Heart left ventricle (tissue), 16 donors: ENCODE measurements at regions not wholly inside any gene's neighbourhood (a gene's known extent, or its start where the extent isn't known, plus 50 kb on each side); places are given as distances from the start of the nearest gene placed in this dataset.

Source experiments
- ATAC-seq, 4 donors: fragments of 200-7000 bp; cut with Tn5 transposase; one replicate each; pipeline ENCODE4 v1.9.1; 2020 to 2022; ENCODE audit warnings: moderate library complexity in 4 of 4, mild to moderate bottlenecking in 3 of 4, moderate number of reproducible peaks in 1 of 4
- DNase-seq, 5 donors: peaks; one replicate each; pipeline ENCODE4 v3.0.0-alpha.2; 2020
- H3K27ac ChIP-seq, 12 donors: fragments of 200-600 bp; sonication (generic) in 4 of 12; one replicate each; pipeline versions ENCODE4 v1.5.0 to v1.8.0; 2016 to 2022; ENCODE audit warnings: mild to moderate bottlenecking in 2 of 12
- H3K27me3 ChIP-seq, 9 donors: fragments of 200-600 bp; sonication (generic) in 2 of 9; one replicate each; pipeline versions ENCODE4 v1.5.1 to v1.8.0; 2016 to 2022; ENCODE audit warnings: mild to moderate bottlenecking in 3 of 9
- H3K36me3 ChIP-seq, 9 donors: fragments of 200-600 bp; sonication (generic) in 2 of 9; one replicate each; pipeline versions ENCODE4 v1.5.0 to v1.8.0; 2018 to 2022; ENCODE audit warnings: mild to moderate bottlenecking in 2 of 9
- H3K4me1 ChIP-seq, 12 donors: fragments of 200-600 bp; sonication (generic) in 4 of 12; one replicate each; pipeline versions ENCODE4 v1.5.0 to v1.8.0; 2016 to 2022; ENCODE audit warnings: mild to moderate bottlenecking in 3 of 12
- H3K4me3 ChIP-seq, 12 donors: fragments of 200-600 bp; sonication (generic) in 4 of 12; one replicate each; pipeline versions ENCODE4 v1.5.0 to v1.8.0; 2017 to 2022; ENCODE audit warnings: mild to moderate bottlenecking in 9 of 12, moderate library complexity in 4 of 12
- H3K9me3 ChIP-seq, 12 donors: fragments of 200-600 bp; sonication (generic) in 4 of 12; one replicate each; pipeline versions ENCODE4 v1.5.0 to v1.8.0; 2016 to 2022; ENCODE audit warnings: mild to moderate bottlenecking in 1 of 12
- CTCF ChIP-seq, 12 donors: fragments of 200-600 bp; sonication (generic) in 4 of 12; IDR thresholded peaks; one replicate each; pipeline versions ENCODE4 v1.5.0 to v1.8.0; 2018 to 2022; ENCODE audit warnings: antibody characterized with exemption in 12 of 12, mild to moderate bottlenecking in 5 of 12
- POLR2A ChIP-seq, 2 donors: fragments of 450-650 bp; IDR thresholded peaks; one replicate each; pipeline ENCODE4 v1.6.1; 2017; ENCODE audit warnings: antibody characterized with exemption in 2 of 2, mild to moderate bottlenecking in 2 of 2, moderate library complexity in 2 of 2
- WGBS, 4 donors: extraction: QIAGEN DNeasy Blood & Tissue Kit in 2 of 4; methylation state at CpG; one replicate each; pipeline versions ENCODE4 v1.1.5 to v1.1.7; 2013 to 2018; 5-methylcytosine and 5-hydroxymethylcytosine counted together
- intact Hi-C, 10 donors: fragments of 100-400 bp; cut with DNase I; formaldehyde crosslinking; loops; one replicate each; pipeline versions ENCODE4 v1.11.1 to v1.14.2; 2022
- donor health status: ischemic (EF 13 %, LVEDD 7.1; RV severe dilation, severe dysfunction).
- donor health status: healthy with polysubstance abuse.
- donor health status: DM: no; HTN: yes; CAD: no.
- donor health status: DM: no; HTN: no; CAD: no.
- donor health status: ischemic (EF 25% LVEDD 6.9; RV normal size, moderate dysfunction).
- donor health status: ischemic (EF 25% LVEDD 5.7; RV mildly dilated, moderate dysfunction).
- donor health status: healthy.
- donor health status: DM: yes; HTN: yes; CAD: no.
- donor health status: ischemic (EF 35%, LVEDD 5.7; RV mildly dilated, moderate dysfunction).
- donor health status: nonischemic (EF 11% LVEDD 7.7; RV severe dilation, severe dysfunction).
- donor health status: DM: yes; HTN: yes; CAD: no.
- donor health status: PGD.
- donor health status: ischemic (EF 29% LVEDD 5.4; RV normal size, mild dysfunction).
- donor health status: nonischemic (EF 23%, LVEDD 6.1; RV moderate dilation, normal function).

GRCh38 chr11:27277843-27278242 lies 85.2 kb downstream of the CCDC34 start:
- intact Hi-C loops, result no loop called here
- WGBS, 4 donors, result 75 to 86% (median 81%) methylated on average over 1 of the region's 1 CpG
- no peaks in the 10 kb centered on the region for H3K9me3 ChIP-seq
- no peak overlapping the region for H3K4me3 ChIP-seq
- no peaks in the 10 kb centered on the region for H3K27me3 ChIP-seq
- DNase-seq (no peak), ATAC-seq (no peak)
- H3K27ac ChIP-seq, result no peak overlapping the region
- no peak for TF ChIP-seq CTCF (IDR thresholded peaks at IDR 0.05)
- no peak for TF ChIP-seq POLR2A (IDR thresholded peaks at IDR 0.05)
- peaks cover 0 to 18% (median 4%) of the 10 kb centered on the region in 12 donors for H3K4me1 ChIP-seq
- no peaks in the 10 kb centered on the region for H3K36me3 ChIP-seq

GRCh38 chr11:27276141-27276540 lies 86.9 kb downstream of the CCDC34 start:
- WGBS, 4 donors, result 79 to 100% (median 82%) methylated on average over 1 of the region's 1 CpG
- Histone ChIP-seq H3K4me1 (peaks cover 0 to 2% (median 0%) of the 10 kb centered on the region in 12 donors), H3K4me3 (no peak overlapping the region), H3K27me3 (no peaks in the 10 kb centered on the region), H3K9me3 (peaks cover 0 to 15% (median 0%) of the 10 kb centered on the region in 12 donors), H3K36me3 (no peaks in the 10 kb centered on the region), H3K27ac (no peak overlapping the region)
- no peak for TF ChIP-seq CTCF (IDR thresholded peaks at IDR 0.05)
- TF ChIP-seq POLR2A (IDR thresholded peaks at IDR 0.05), result no peak
- intact Hi-C loops, result no loop called here
- ATAC-seq, result no peak
- no peak for DNase-seq

GRCh38 chr11:27274854-27275395 lies 88.1 kb downstream of the CCDC34 start:
- Histone ChIP-seq H3K9me3 (peaks cover 0 to 15% (median 0%) of the 10 kb centered on the region in 12 donors), H3K4me1 (no peaks in the 10 kb centered on the region), H3K4me3 (no peak overlapping the region), H3K27ac (no peak overlapping the region), H3K36me3 (no peaks in the 10 kb centered on the region), H3K27me3 (no peaks in the 10 kb centered on the region)
- ATAC-seq (no peak), DNase-seq (no peak)
- no peak for TF ChIP-seq CTCF (IDR thresholded peaks at IDR 0.05)
- no peak for TF ChIP-seq POLR2A (IDR thresholded peaks at IDR 0.05)
- intact Hi-C loops, result no loop called here

- DNase-seq (peak in 1 of 5 donors; percentile 36), ATAC-seq (peak in 1 of 4 donors; percentile 60)
- Histone ChIP-seq H3K36me3 (no peaks in the 10 kb centered on the region), H3K27me3 (no peaks in the 10 kb centered on the region), H3K9me3 (peaks cover 0 to 8% (median 0%) of the 10 kb centered on the region in 12 donors), H3K4me1 (no peaks in the 10 kb centered on the region), H3K4me3 (no peak overlapping the region), H3K27ac (no peak overlapping the region)
- intact Hi-C loops, result no loop called here
- 51 to 70% (median 63%) methylated on average over 2 of the region's 2 CpGs for WGBS, 4 donors
- TF ChIP-seq POLR2A (IDR thresholded peaks at IDR 0.05), result no peak
- no peak for TF ChIP-seq CTCF (IDR thresholded peaks at IDR 0.05)
Measured at GRCh38 chr11:27266125-27266524, 96.9 kb downstream of the CCDC34 start.
